ENCODE measurements at regions not wholly inside any gene's neighbourhood (a gene's known extent, or its start where the extent isn't known, plus 50 kb on each side); places are given as distances from the start of the nearest gene placed in this dataset.
A peak's percentile ranks its signal among the peaks of the same experiment; 100 is the strongest.
"Not testable (repeated sequence)": the region's sequence is repeated elsewhere in the genome, so short reads cannot be mapped to it uniquely, and the experiment has no call there.

GRCh38 chr11:67737562-67738080 lies 63.2 kb upstream of the ALDH3B2 start:
- H3K4me3 ChIP-seq (ENCODE audit: low read length in 2 of 2); H3K27ac ChIP-seq (ENCODE audit: low read depth in 1 of 2, low read length in 1 of 2); DNase-seq (ENCODE audit: low read depth in 6 of 9, low spot score in 9 of 9); H3K36me3 ChIP-seq (ENCODE audit: control insufficient read depth in 2 of 2, insufficient read depth in 2 of 2, low read length in 1 of 2); H3K27me3 ChIP-seq (ENCODE audit: control insufficient read depth in 2 of 2, insufficient read depth in 1 of 2, low read length in 1 of 2); H3K9me3 ChIP-seq (ENCODE audit: control insufficient read depth in 2 of 2, insufficient read depth in 1 of 2, low read length in 1 of 2); H3K4me1 ChIP-seq (ENCODE audit: control insufficient read depth in 2 of 2, insufficient read depth in 2 of 2, low read length in 2 of 2): not testable (repeated sequence)
- WGBS, result 92% methylated on average over 9 of the region's 9 CpGs

- Histone ChIP-seq H3K4me3 (ENCODE audit: low read length in 2 of 2) (peak overlapping the region in 1 of 2 donors; percentile 15), H3K9me3 (ENCODE audit: control insufficient read depth in 2 of 2, insufficient read depth in 1 of 2, low read length in 1 of 2) (peaks cover 0 to 7% of the 10 kb centered on the region in 2 donors)
- WGBS, result 22% methylated on average over 42 of the region's 42 CpGs
Observed at GRCh38 chr11:67732045-67732787, 57.8 kb upstream of the ALDH3B2 start.

GRCh38 chr11:67731583-67731982 lies 57.2 kb upstream of the ALDH3B2 start:
- Histone ChIP-seq H3K4me1 (ENCODE audit: control insufficient read depth in 2 of 2, insufficient read depth in 2 of 2, low read length in 2 of 2) (no peaks in the 10 kb centered on the region), H3K9me3 (ENCODE audit: control insufficient read depth in 2 of 2, insufficient read depth in 1 of 2, low read length in 1 of 2) (peaks cover 0 to 7% of the 10 kb centered on the region in 2 donors), H3K27ac (ENCODE audit: low read depth in 1 of 2, low read length in 1 of 2) (no peak overlapping the region), H3K36me3 (ENCODE audit: control insufficient read depth in 2 of 2, insufficient read depth in 2 of 2, low read length in 1 of 2) (no peaks in the 10 kb centered on the region), H3K4me3 (ENCODE audit: low read length in 2 of 2) (peak overlapping the region in 1 of 2 donors; percentile 15), H3K27me3 (ENCODE audit: control insufficient read depth in 2 of 2, insufficient read depth in 1 of 2, low read length in 1 of 2) (peaks cover 0 to 9% of the 10 kb centered on the region in 2 donors)
- no peak for DNase-seq (ENCODE audit: low read depth in 6 of 9, low spot score in 9 of 9)
- WGBS, result 40% methylated on average over 14 of the region's 14 CpGs

More at GRCh38 chr11:67732045-67732787, 57.8 kb upstream of the ALDH3B2 start:
- peak in 1 of 9 donors; percentile 14 for DNase-seq (ENCODE audit: low read depth in 6 of 9, low spot score in 9 of 9)
- Histone ChIP-seq H3K4me1 (ENCODE audit: control insufficient read depth in 2 of 2, insufficient read depth in 2 of 2, low read length in 2 of 2) (no peaks in the 10 kb centered on the region), H3K27me3 (ENCODE audit: control insufficient read depth in 2 of 2, insufficient read depth in 1 of 2, low read length in 1 of 2) (peaks cover 0 to 9% of the 10 kb centered on the region in 2 donors), H3K27ac (ENCODE audit: low read depth in 1 of 2, low read length in 1 of 2) (no peak overlapping the region), H3K36me3 (ENCODE audit: control insufficient read depth in 2 of 2, insufficient read depth in 2 of 2, low read length in 1 of 2) (no peaks in the 10 kb centered on the region)

- not testable (repeated sequence) for H3K4me1 ChIP-seq (ENCODE audit: control insufficient read depth in 2 of 2, insufficient read depth in 2 of 2, low read length in 2 of 2); H3K9me3 ChIP-seq (ENCODE audit: control insufficient read depth in 2 of 2, insufficient read depth in 1 of 2, low read length in 1 of 2); H3K27ac ChIP-seq (ENCODE audit: low read depth in 1 of 2, low read length in 1 of 2); H3K36me3 ChIP-seq (ENCODE audit: control insufficient read depth in 2 of 2, insufficient read depth in 2 of 2, low read length in 1 of 2); H3K4me3 ChIP-seq (ENCODE audit: low read length in 2 of 2); H3K27me3 ChIP-seq (ENCODE audit: control insufficient read depth in 2 of 2, insufficient read depth in 1 of 2, low read length in 1 of 2); DNase-seq (ENCODE audit: low read depth in 6 of 9, low spot score in 9 of 9)
- 96% methylated on average over 3 of the region's 3 CpGs for WGBS
Observed at GRCh38 chr11:67728163-67728571, 53.7 kb upstream of the ALDH3B2 start.

- not testable (repeated sequence) for H3K36me3 ChIP-seq (ENCODE audit: control insufficient read depth in 2 of 2, insufficient read depth in 2 of 2, low read length in 1 of 2); H3K27ac ChIP-seq (ENCODE audit: low read depth in 1 of 2, low read length in 1 of 2); DNase-seq (ENCODE audit: low read depth in 6 of 9, low spot score in 9 of 9); H3K4me1 ChIP-seq (ENCODE audit: control insufficient read depth in 2 of 2, insufficient read depth in 2 of 2, low read length in 2 of 2); H3K4me3 ChIP-seq (ENCODE audit: low read length in 2 of 2); H3K27me3 ChIP-seq (ENCODE audit: control insufficient read depth in 2 of 2, insufficient read depth in 1 of 2, low read length in 1 of 2); H3K9me3 ChIP-seq (ENCODE audit: control insufficient read depth in 2 of 2, insufficient read depth in 1 of 2, low read length in 1 of 2)
- WGBS, result 87% methylated on average over 19 of the region's 19 CpGs
Observed at GRCh38 chr11:67727066-67728040, 52.9 kb upstream of the ALDH3B2 start.
